Naive B cell (primary cell): ENCODE measurements at regions not wholly inside any gene's neighbourhood (a gene's known extent, or its start where the extent isn't known, plus 50 kb on each side); places are given as distances from the start of the nearest gene placed in this dataset.
"Not testable (repeated sequence)": the region's sequence is repeated elsewhere in the genome, so short reads cannot be mapped to it uniquely, and the experiment has no call there.

ENCODE experiments used
- ATAC-seq, 2 donors: fragments of 150-1000 bp; cut with Tn5 transposase; 2 replicates each; pipeline ENCODE4 v1.10.0; 2021; ENCODE audit warnings: low read depth in 2 of 2, mild to moderate bottlenecking in 2 of 2, moderate library complexity in 2 of 2
- DNase-seq: peaks from one replicate; pipeline ENCODE4 v3.0.0; 2022
- H3K27ac Mint-ChIP-seq, 6 donors: one replicate each; pipeline ENCODE4 v1.8.0; 2020 to 2022; ENCODE audit warnings: mild to moderate bottlenecking in 6 of 6, mixed read lengths in 6 of 6, moderate library complexity in 5 of 6, inconsistent platforms in 2 of 6
- H3K27me3 Mint-ChIP-seq, 3 donors: one replicate each; pipeline ENCODE4 v1.8.0; 2021 to 2022; ENCODE audit warnings: mixed read lengths in 3 of 3, mild to moderate bottlenecking in 1 of 3
- H3K36me3 Mint-ChIP-seq, 2 donors: one replicate each; pipeline ENCODE4 v1.8.0; 2020 to 2022; ENCODE audit warnings: mixed read lengths in 2 of 2, inconsistent platforms in 1 of 2, mild to moderate bottlenecking in 1 of 2
- H3K4me1 Mint-ChIP-seq, 3 donors: one replicate each; pipeline ENCODE4 v1.8.0; 2020 to 2022; ENCODE audit warnings: mixed read lengths in 3 of 3, inconsistent platforms in 1 of 3, mild to moderate bottlenecking in 1 of 3, moderate library complexity in 1 of 3
- H3K4me3 Mint-ChIP-seq, 8 donors: one replicate each; pipeline ENCODE4 v1.8.0; 2020 to 2022; ENCODE audit warnings: mild to moderate bottlenecking in 8 of 8, mixed read lengths in 8 of 8, moderate library complexity in 8 of 8, inconsistent platforms in 2 of 8
- H3K9me3 Mint-ChIP-seq, 7 donors: one replicate each; pipeline ENCODE4 v1.8.0; 2020 to 2022; ENCODE audit warnings: mixed read lengths in 7 of 7, mild to moderate bottlenecking in 5 of 7, inconsistent platforms in 2 of 7, moderate library complexity in 1 of 7

- ATAC-seq = no peak
- H3K27me3 Mint-ChIP-seq = no peaks in the 10 kb centered on the region
- no peaks in the 10 kb centered on the region for H3K36me3 Mint-ChIP-seq
- no peaks in the 10 kb centered on the region for H3K4me1 Mint-ChIP-seq
- H3K27ac Mint-ChIP-seq = no peak overlapping the region
- H3K9me3 Mint-ChIP-seq = peaks cover 2 to 19% (median 10%) of the 10 kb centered on the region in 7 donors
- H3K4me3 Mint-ChIP-seq = no peak overlapping the region
- no peak for DNase-seq
Observed at GRCh38 chr14:87386524-87386923, 606.5 kb downstream of the GALC start.

GRCh38 chr14:87380054-87380453 is 612.9 kb downstream of the GALC start:
- Mint-ChIP-seq H3K27me3 (no peaks in the 10 kb centered on the region), H3K4me3 (no peak overlapping the region), H3K4me1 (no peaks in the 10 kb centered on the region), H3K27ac (no peak overlapping the region), H3K9me3 (peaks cover 2 to 19% (median 7%) of the 10 kb centered on the region in 7 donors), H3K36me3 (no peaks in the 10 kb centered on the region)
- ATAC-seq (no peak), DNase-seq (no peak)

GRCh38 chr14:87368751-87369150 is 624.2 kb downstream of the GALC start:
- Mint-ChIP-seq H3K27ac (no peak overlapping the region), H3K4me3 (no peak overlapping the region), H3K9me3 (peaks cover 0 to 9% (median 4%) of the 10 kb centered on the region in 7 donors), H3K4me1 (no peaks in the 10 kb centered on the region), H3K27me3 (no peaks in the 10 kb centered on the region), H3K36me3 (no peaks in the 10 kb centered on the region)
- DNase-seq = no peak
- no peak for ATAC-seq

GRCh38 chr14:87360246-87360645 is 632.7 kb downstream of the GALC start:
- not testable (repeated sequence) for ATAC-seq, H3K27me3 Mint-ChIP-seq, H3K27ac Mint-ChIP-seq, H3K4me3 Mint-ChIP-seq, H3K36me3 Mint-ChIP-seq, H3K4me1 Mint-ChIP-seq, DNase-seq
- peaks cover 0 to 21% (median 15%) of the 10 kb centered on the region in 7 donors for H3K9me3 Mint-ChIP-seq

- no peak overlapping the region for H3K27ac Mint-ChIP-seq
- peak overlapping the region in 1 of 8 donors; percentile 49 for H3K4me3 Mint-ChIP-seq
- no peaks in the 10 kb centered on the region for H3K36me3 Mint-ChIP-seq
- peaks cover 0 to 16% (median 3%) of the 10 kb centered on the region in 7 donors for H3K9me3 Mint-ChIP-seq
- H3K27me3 Mint-ChIP-seq = no peaks in the 10 kb centered on the region
- DNase-seq = no peak
- H3K4me1 Mint-ChIP-seq = no peaks in the 10 kb centered on the region
- no peak for ATAC-seq
Observed at GRCh38 chr14:87351007-87351406, 642.0 kb downstream of the GALC start.

- DNase-seq = no peak
- H3K27ac Mint-ChIP-seq = no peak overlapping the region
- H3K27me3 Mint-ChIP-seq = no peaks in the 10 kb centered on the region
- peaks cover 0 to 12% (median 3%) of the 10 kb centered on the region in 7 donors for H3K9me3 Mint-ChIP-seq
- ATAC-seq = no peak
- no peaks in the 10 kb centered on the region for H3K4me1 Mint-ChIP-seq
- no peaks in the 10 kb centered on the region for H3K36me3 Mint-ChIP-seq
- no peak overlapping the region for H3K4me3 Mint-ChIP-seq
Observed at GRCh38 chr14:87349921-87350320, 643.1 kb downstream of the GALC start.

- ATAC-seq (no peak), DNase-seq (no peak)
- peaks cover 0 to 9% (median 4%) of the 10 kb centered on the region in 7 donors for H3K9me3 Mint-ChIP-seq
- no peaks in the 10 kb centered on the region for H3K36me3 Mint-ChIP-seq
- H3K4me3 Mint-ChIP-seq = no peak overlapping the region
- H3K4me1 Mint-ChIP-seq = no peaks in the 10 kb centered on the region
- no peak overlapping the region for H3K27ac Mint-ChIP-seq
- H3K27me3 Mint-ChIP-seq = no peaks in the 10 kb centered on the region
Observed at GRCh38 chr14:87343652-87344051, 649.3 kb downstream of the GALC start.

- ATAC-seq (no peak), DNase-seq (no peak)
- Mint-ChIP-seq H3K4me1 (no peaks in the 10 kb centered on the region), H3K9me3 (peaks cover 0 to 6% (median 0%) of the 10 kb centered on the region in 7 donors), H3K4me3 (no peak overlapping the region), H3K27me3 (no peaks in the 10 kb centered on the region), H3K36me3 (no peaks in the 10 kb centered on the region), H3K27ac (no peak overlapping the region)
Observed at GRCh38 chr14:87334997-87335685, 657.8 kb downstream of the GALC start.

- H3K36me3 Mint-ChIP-seq = no peaks in the 10 kb centered on the region
- no peak for ATAC-seq
- H3K27me3 Mint-ChIP-seq = no peaks in the 10 kb centered on the region
- no peak overlapping the region for H3K4me3 Mint-ChIP-seq
- H3K4me1 Mint-ChIP-seq = no peaks in the 10 kb centered on the region
- peaks cover 0 to 9% (median 0%) of the 10 kb centered on the region in 7 donors for H3K9me3 Mint-ChIP-seq
- no peak overlapping the region for H3K27ac Mint-ChIP-seq
- no peak for DNase-seq
Observed at GRCh38 chr14:87331991-87332390, 661.0 kb downstream of the GALC start.

- ATAC-seq (no peak), DNase-seq (no peak)
- no peak overlapping the region for H3K27ac Mint-ChIP-seq
- no peak overlapping the region for H3K4me3 Mint-ChIP-seq
- H3K4me1 Mint-ChIP-seq = no peaks in the 10 kb centered on the region
- no peaks in the 10 kb centered on the region for H3K36me3 Mint-ChIP-seq
- no peaks in the 10 kb centered on the region for H3K27me3 Mint-ChIP-seq
- peaks cover 0 to 9% (median 5%) of the 10 kb centered on the region in 7 donors for H3K9me3 Mint-ChIP-seq
Observed at GRCh38 chr14:87325741-87326140, 667.2 kb downstream of the GALC start.

GRCh38 chr14:87323191-87323590 is 669.8 kb downstream of the GALC start:
- H3K9me3 Mint-ChIP-seq = peaks cover 0 to 8% (median 5%) of the 10 kb centered on the region in 7 donors
- no peak for DNase-seq

GRCh38 chr14:87321548-87321947 is 671.4 kb downstream of the GALC start:
- Mint-ChIP-seq H3K4me3 (no peak overlapping the region), H3K9me3 (peaks cover 0 to 17% (median 8%) of the 10 kb centered on the region in 7 donors), H3K4me1 (no peaks in the 10 kb centered on the region), H3K27me3 (no peaks in the 10 kb centered on the region), H3K27ac (no peak overlapping the region), H3K36me3 (no peaks in the 10 kb centered on the region)
- ATAC-seq = no peak
- no peak for DNase-seq

More at GRCh38 chr14:87323191-87323590, 669.8 kb downstream of the GALC start:
- Mint-ChIP-seq H3K27me3 (no peaks in the 10 kb centered on the region), H3K36me3 (no peaks in the 10 kb centered on the region), H3K4me3 (no peak overlapping the region), H3K27ac (no peak overlapping the region), H3K4me1 (no peaks in the 10 kb centered on the region)
- ATAC-seq = no peak

GRCh38 chr14:87312894-87313205 is 680.1 kb downstream of the GALC start:
- no peaks in the 10 kb centered on the region for H3K36me3 Mint-ChIP-seq
- no peaks in the 10 kb centered on the region for H3K4me1 Mint-ChIP-seq
- H3K4me3 Mint-ChIP-seq = no peak overlapping the region
- peaks cover 0 to 25% (median 9%) of the 10 kb centered on the region in 7 donors for H3K9me3 Mint-ChIP-seq
- no peak for ATAC-seq
- no peaks in the 10 kb centered on the region for H3K27me3 Mint-ChIP-seq
- H3K27ac Mint-ChIP-seq = no peak overlapping the region
- DNase-seq = no peak

GRCh38 chr14:87312169-87312893 is 680.7 kb downstream of the GALC start:
- no peak for DNase-seq
- Mint-ChIP-seq H3K36me3 (no peaks in the 10 kb centered on the region), H3K4me3 (no peak overlapping the region), H3K27ac (no peak overlapping the region), H3K4me1 (no peaks in the 10 kb centered on the region), H3K9me3 (peaks cover 0 to 22% (median 9%) of the 10 kb centered on the region in 7 donors), H3K27me3 (no peaks in the 10 kb centered on the region)
- ATAC-seq = no peak
